Effector memory CD8-positive, alpha-beta T cell (primary cell): ENCODE measurements at regions not wholly inside any gene's neighbourhood (a gene's known extent, or its start where the extent isn't known, plus 50 kb on each side); places are given as distances from the start of the nearest gene placed in this dataset.

Experiments
- ATAC-seq: fragments of 150-1000 bp; cut with Tn5 transposase; replicated peaks from 2 replicates; pipeline ENCODE4 v1.10.0; 2021; ENCODE audit warnings: mild to moderate bottlenecking, moderate library complexity
- DNase-seq, 3 experiments: peaks; one replicate each; pipeline ENCODE4 v3.0.0; 2021
- H3K27ac Mint-ChIP-seq, 2 donors: one replicate each; pipeline ENCODE4 v1.8.0; 2022; ENCODE audit warnings: mild to moderate bottlenecking in 2 of 2, mixed read lengths in 2 of 2, moderate library complexity in 2 of 2
- H3K27me3 Mint-ChIP-seq, 2 donors: one replicate each; pipeline ENCODE4 v1.8.0; 2022; ENCODE audit warnings: mixed read lengths in 2 of 2
- H3K36me3 Mint-ChIP-seq: one replicate; pipeline ENCODE4 v1.8.0; 2022; ENCODE audit warnings: mild to moderate bottlenecking, moderate library complexity, mixed read lengths; ENCODE audit not compliant: insufficient read depth
- H3K4me1 Mint-ChIP-seq, 2 donors: one replicate each; pipeline ENCODE4 v1.8.0; 2022; ENCODE audit warnings: low read depth in 2 of 2, mixed read lengths in 2 of 2
- H3K4me3 Mint-ChIP-seq, 2 donors: one replicate each; pipeline ENCODE4 v1.8.0; 2022; ENCODE audit warnings: mild to moderate bottlenecking in 2 of 2, mixed read lengths in 2 of 2, moderate library complexity in 2 of 2
- H3K9me3 Mint-ChIP-seq, 2 donors: one replicate each; pipeline ENCODE4 v1.8.0; 2022; ENCODE audit warnings: mixed read lengths in 2 of 2

- Mint-ChIP-seq H3K27me3 (no peaks in the 10 kb centered on the region), H3K36me3 (no peaks in the 10 kb centered on the region), H3K4me3 (no peak overlapping the region), H3K27ac (no peak overlapping the region), H3K4me1 (no peaks in the 10 kb centered on the region), H3K9me3 (no peaks in the 10 kb centered on the region)
- DNase-seq (no peak), ATAC-seq (no peak)
Measured at GRCh38 chr7:94236960-94237359, 157.7 kb upstream of the COL1A2 start.

GRCh38 chr7:94237417-94237816, 157.3 kb upstream of the COL1A2 start:
- no peak for ATAC-seq

GRCh38 chr7:94239661-94240234, 154.9 kb upstream of the COL1A2 start:
- no peaks in the 10 kb centered on the region for H3K9me3 Mint-ChIP-seq
- DNase-seq (no peak), ATAC-seq (no peak)
- H3K27ac Mint-ChIP-seq: no peak overlapping the region
- no peaks in the 10 kb centered on the region for H3K4me1 Mint-ChIP-seq
- H3K27me3 Mint-ChIP-seq: no peaks in the 10 kb centered on the region
- no peak overlapping the region for H3K4me3 Mint-ChIP-seq
- H3K36me3 Mint-ChIP-seq: no peaks in the 10 kb centered on the region

More at GRCh38 chr7:94237417-94237816, 157.3 kb upstream of the COL1A2 start:
- Mint-ChIP-seq H3K4me3 (no peak overlapping the region), H3K27me3 (no peaks in the 10 kb centered on the region), H3K36me3 (no peaks in the 10 kb centered on the region), H3K9me3 (no peaks in the 10 kb centered on the region), H3K27ac (no peak overlapping the region), H3K4me1 (no peaks in the 10 kb centered on the region)
- no peak for DNase-seq

GRCh38 chr7:94240902-94241301, 153.8 kb upstream of the COL1A2 start:
- no peak overlapping the region for H3K4me3 Mint-ChIP-seq
- H3K4me1 Mint-ChIP-seq: no peaks in the 10 kb centered on the region
- ATAC-seq (no peak), DNase-seq (no peak)
- no peak overlapping the region for H3K27ac Mint-ChIP-seq
- H3K36me3 Mint-ChIP-seq: no peaks in the 10 kb centered on the region
- no peaks in the 10 kb centered on the region for H3K9me3 Mint-ChIP-seq
- H3K27me3 Mint-ChIP-seq: no peaks in the 10 kb centered on the region

- DNase-seq (no peak), ATAC-seq (no peak)
- Mint-ChIP-seq H3K9me3 (peaks cover 0 to under 1% of the 10 kb centered on the region in 2 donors), H3K27me3 (peaks cover 0 to under 1% of the 10 kb centered on the region in 2 donors), H3K27ac (no peak overlapping the region), H3K4me3 (no peak overlapping the region), H3K4me1 (no peaks in the 10 kb centered on the region), H3K36me3 (no peaks in the 10 kb centered on the region)
Measured at GRCh38 chr7:94241402-94241925, 153.2 kb upstream of the COL1A2 start.

- peaks cover 0 to 3% of the 10 kb centered on the region in 2 donors for H3K9me3 Mint-ChIP-seq
- ATAC-seq: no peak
Measured at GRCh38 chr7:94243066-94243711, 151.5 kb upstream of the COL1A2 start.

GRCh38 chr7:94244760-94245159, 149.9 kb upstream of the COL1A2 start:
- Mint-ChIP-seq H3K4me1 (no peaks in the 10 kb centered on the region), H3K36me3 (no peaks in the 10 kb centered on the region), H3K4me3 (no peak overlapping the region), H3K9me3 (peaks cover 0 to 3% of the 10 kb centered on the region in 2 donors), H3K27ac (no peak overlapping the region), H3K27me3 (peaks cover 0 to 5% of the 10 kb centered on the region in 2 donors)
- DNase-seq: no peak
- no peak for ATAC-seq

More at GRCh38 chr7:94243066-94243711, 151.5 kb upstream of the COL1A2 start:
- Mint-ChIP-seq H3K4me1 (no peaks in the 10 kb centered on the region), H3K36me3 (no peaks in the 10 kb centered on the region), H3K27ac (no peak overlapping the region), H3K4me3 (no peak overlapping the region), H3K27me3 (peaks cover 0 to 5% of the 10 kb centered on the region in 2 donors)
- DNase-seq: no peak

GRCh38 chr7:94245500-94245899, 149.2 kb upstream of the COL1A2 start:
- DNase-seq (no peak), ATAC-seq (no peak)
- H3K9me3 Mint-ChIP-seq: peaks cover 0 to 3% of the 10 kb centered on the region in 2 donors
- H3K27ac Mint-ChIP-seq: no peak overlapping the region
- H3K4me1 Mint-ChIP-seq: no peaks in the 10 kb centered on the region
- no peaks in the 10 kb centered on the region for H3K36me3 Mint-ChIP-seq
- H3K27me3 Mint-ChIP-seq: peaks cover 0 to 5% of the 10 kb centered on the region in 2 donors
- H3K4me3 Mint-ChIP-seq: no peak overlapping the region

GRCh38 chr7:94247970-94248369, 146.7 kb upstream of the COL1A2 start:
- no peak overlapping the region for H3K27ac Mint-ChIP-seq
- no peaks in the 10 kb centered on the region for H3K36me3 Mint-ChIP-seq
- no peak for ATAC-seq
- no peaks in the 10 kb centered on the region for H3K4me1 Mint-ChIP-seq
- H3K9me3 Mint-ChIP-seq: peaks cover 0 to 3% of the 10 kb centered on the region in 2 donors
- no peak for DNase-seq
- no peak overlapping the region for H3K4me3 Mint-ChIP-seq
- peaks cover 0 to 5% of the 10 kb centered on the region in 2 donors for H3K27me3 Mint-ChIP-seq

GRCh38 chr7:94249631-94250030, 145.1 kb upstream of the COL1A2 start:
- H3K4me3 Mint-ChIP-seq: no peak overlapping the region
- H3K9me3 Mint-ChIP-seq: peaks cover 0 to 3% of the 10 kb centered on the region in 2 donors
- no peak for ATAC-seq
- no peaks in the 10 kb centered on the region for H3K4me1 Mint-ChIP-seq
- H3K27me3 Mint-ChIP-seq: peaks cover 0 to 5% of the 10 kb centered on the region in 2 donors
- no peaks in the 10 kb centered on the region for H3K36me3 Mint-ChIP-seq
- H3K27ac Mint-ChIP-seq: no peak overlapping the region
- no peak for DNase-seq

GRCh38 chr7:94250124-94250523, 144.6 kb upstream of the COL1A2 start:
- Mint-ChIP-seq H3K27me3 (peaks cover 0 to 5% of the 10 kb centered on the region in 2 donors), H3K4me1 (no peaks in the 10 kb centered on the region), H3K9me3 (peaks cover 0 to 3% of the 10 kb centered on the region in 2 donors), H3K4me3 (no peak overlapping the region), H3K27ac (no peak overlapping the region), H3K36me3 (no peaks in the 10 kb centered on the region)
- ATAC-seq (no peak), DNase-seq (no peak)

GRCh38 chr7:94250987-94251386, 143.7 kb upstream of the COL1A2 start:
- no peak for DNase-seq
- no peak for ATAC-seq
- H3K27me3 Mint-ChIP-seq: peaks cover 0 to 5% of the 10 kb centered on the region in 2 donors

GRCh38 chr7:94252124-94252523, 142.6 kb upstream of the COL1A2 start:
- ATAC-seq (no peak), DNase-seq (no peak)
- Mint-ChIP-seq H3K36me3 (no peaks in the 10 kb centered on the region), H3K4me3 (no peak overlapping the region), H3K27ac (no peak overlapping the region), H3K4me1 (no peaks in the 10 kb centered on the region), H3K9me3 (no peaks in the 10 kb centered on the region), H3K27me3 (no peaks in the 10 kb centered on the region)

More at GRCh38 chr7:94250987-94251386, 143.7 kb upstream of the COL1A2 start:
- Mint-ChIP-seq H3K36me3 (no peaks in the 10 kb centered on the region), H3K4me1 (no peaks in the 10 kb centered on the region), H3K9me3 (peaks cover 0 to 3% of the 10 kb centered on the region in 2 donors), H3K27ac (no peak overlapping the region), H3K4me3 (no peak overlapping the region)

GRCh38 chr7:94252971-94253370, 141.7 kb upstream of the COL1A2 start:
- H3K9me3 Mint-ChIP-seq: no peaks in the 10 kb centered on the region
- ATAC-seq: no peak
- no peaks in the 10 kb centered on the region for H3K27me3 Mint-ChIP-seq
- no peaks in the 10 kb centered on the region for H3K36me3 Mint-ChIP-seq
- DNase-seq: no peak
- no peak overlapping the region for H3K4me3 Mint-ChIP-seq
- H3K27ac Mint-ChIP-seq: no peak overlapping the region
- H3K4me1 Mint-ChIP-seq: no peaks in the 10 kb centered on the region
